K562 (cell line): ENCODE measurements at regions not wholly inside any gene's neighbourhood (a gene's known extent, or its start where the extent isn't known, plus 50 kb on each side); places are given as distances from the start of the nearest gene placed in this dataset.

Experiments
- BRF1 ChIP-seq: IDR thresholded peaks from 3 replicates; pipeline ENCODE4 v1.6.1; 2011; ENCODE audit warnings: borderline replicate concordance, mild to moderate bottlenecking; ENCODE audit not compliant: insufficient read length; ENCODE audit errors: extremely low read depth
- CBX8 ChIP-seq: fragments of 200-600 bp; sonication (generic); IDR thresholded peaks from 2 replicates; pipeline ENCODE4 v1.6.1; 2012; ENCODE audit warnings: borderline replicate concordance, mixed run types, low read depth, mild to moderate bottlenecking, moderate library complexity, mixed read lengths, low read length, control low read depth, inconsistent platforms; ENCODE audit not compliant: poor library complexity, severe bottlenecking; ENCODE audit errors: extremely low read depth
- CCNT2 ChIP-seq: IDR thresholded peaks from 2 replicates; pipeline ENCODE4 v1.6.1; 2011; ENCODE audit warnings: borderline replicate concordance, low read depth, mild to moderate bottlenecking, moderate library complexity, mixed read lengths, low read length; ENCODE audit not compliant: insufficient read length; ENCODE audit errors: extremely low read depth
- GTF2F1 ChIP-seq: IDR thresholded peaks from 2 replicates; pipeline ENCODE4 v1.6.1; 2011; ENCODE audit warnings: low read depth, low read length, improper control_type of control experiment
- ILF3 ChIP-seq: fragments of 450-650 bp; IDR thresholded peaks from 2 replicates; pipeline ENCODE4 v1.6.1; 2018; ENCODE audit warnings: antibody characterized with exemption, mild to moderate bottlenecking, moderate library complexity, borderline replicate concordance
- MBD1 ChIP-seq: fragments of 250-450 bp; sonication (Bioruptor Pico); IDR thresholded peaks from 2 replicates; pipeline ENCODE4 v1.8.0; 2022; ENCODE audit warnings: inconsistent platforms
- NR1H2 ChIP-seq: sonication (generic); formaldehyde crosslinking; IDR thresholded peaks from 2 replicates; pipeline ENCODE4 v1.4.0; 2020; ENCODE audit warnings: mild to moderate bottlenecking, missing genetic modification reagents
- PHB ChIP-seq: fragments of 250-450 bp; sonication (Bioruptor Pico); IDR thresholded peaks from 2 replicates; pipeline ENCODE4 v1.5.0; 2021
- ZBTB40 ChIP-seq, 2 experiments: fragments of 450-650 bp in 1 of 2; sonication (generic) in 1 of 2; formaldehyde crosslinking in 1 of 2; IDR thresholded peaks; 2 replicates each; pipeline versions ENCODE4 v1.7.1 to v1.9.0; 2016 to 2022; ENCODE audit warnings: inconsistent platforms in 1 of 2, mild to moderate bottlenecking in 1 of 2, missing genetic modification reagents in 1 of 2
- ZC3H11A ChIP-seq: IDR thresholded peaks from 2 replicates; pipeline ENCODE4 v1.6.1; 2012; ENCODE audit warnings: low read depth, low read length, improper control_type of control experiment
- TF ChIP-seq, protein P1 (sequence below): sonication (generic); formaldehyde crosslinking; IDR thresholded peaks from 2 replicates; pipeline ENCODE4 v1.4.0; 2020; ENCODE audit warnings: mild to moderate bottlenecking, missing genetic modification reagents
- TF ChIP-seq, protein P2 (sequence below): fragments of 450-650 bp; IDR thresholded peaks from one replicate; pipeline ENCODE4 v1.6.1; 2018; ENCODE audit warnings: mild to moderate bottlenecking, moderate library complexity; ENCODE audit not compliant: partially characterized antibody

- TF ChIP-seq ZBTB40 (IDR thresholded peaks at IDR 0.05): no peak
- no peak for TF ChIP-seq ZBTB40 (CRISPR knock-in tag; IDR thresholded peaks at IDR 0.05)
- TF ChIP-seq BRF1: no peak
- TF ChIP-seq CBX8: no peak
- TF ChIP-seq CCNT2: no peak
- TF ChIP-seq MBD1 (CRISPR knock-in tag): no peak
- no peak for TF ChIP-seq ZC3H11A
- TF ChIP-seq, protein P1, sequence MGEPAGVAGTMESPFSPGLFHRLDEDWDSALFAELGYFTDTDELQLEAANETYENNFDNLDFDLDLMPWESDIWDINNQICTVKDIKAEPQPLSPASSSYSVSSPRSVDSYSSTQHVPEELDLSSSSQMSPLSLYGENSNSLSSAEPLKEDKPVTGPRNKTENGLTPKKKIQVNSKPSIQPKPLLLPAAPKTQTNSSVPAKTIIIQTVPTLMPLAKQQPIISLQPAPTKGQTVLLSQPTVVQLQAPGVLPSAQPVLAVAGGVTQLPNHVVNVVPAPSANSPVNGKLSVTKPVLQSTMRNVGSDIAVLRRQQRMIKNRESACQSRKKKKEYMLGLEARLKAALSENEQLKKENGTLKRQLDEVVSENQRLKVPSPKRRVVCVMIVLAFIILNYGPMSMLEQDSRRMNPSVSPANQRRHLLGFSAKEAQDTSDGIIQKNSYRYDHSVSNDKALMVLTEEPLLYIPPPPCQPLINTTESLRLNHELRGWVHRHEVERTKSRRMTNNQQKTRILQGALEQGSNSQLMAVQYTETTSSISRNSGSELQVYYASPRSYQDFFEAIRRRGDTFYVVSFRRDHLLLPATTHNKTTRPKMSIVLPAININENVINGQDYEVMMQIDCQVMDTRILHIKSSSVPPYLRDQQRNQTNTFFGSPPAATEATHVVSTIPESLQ: no peak
- TF ChIP-seq PHB (CRISPR knock-in tag): no peak
- no peak for TF ChIP-seq GTF2F1
- no peak for TF ChIP-seq ILF3
- TF ChIP-seq NR1H2 (CRISPR knock-in tag): no peak
- TF ChIP-seq, protein P2, sequence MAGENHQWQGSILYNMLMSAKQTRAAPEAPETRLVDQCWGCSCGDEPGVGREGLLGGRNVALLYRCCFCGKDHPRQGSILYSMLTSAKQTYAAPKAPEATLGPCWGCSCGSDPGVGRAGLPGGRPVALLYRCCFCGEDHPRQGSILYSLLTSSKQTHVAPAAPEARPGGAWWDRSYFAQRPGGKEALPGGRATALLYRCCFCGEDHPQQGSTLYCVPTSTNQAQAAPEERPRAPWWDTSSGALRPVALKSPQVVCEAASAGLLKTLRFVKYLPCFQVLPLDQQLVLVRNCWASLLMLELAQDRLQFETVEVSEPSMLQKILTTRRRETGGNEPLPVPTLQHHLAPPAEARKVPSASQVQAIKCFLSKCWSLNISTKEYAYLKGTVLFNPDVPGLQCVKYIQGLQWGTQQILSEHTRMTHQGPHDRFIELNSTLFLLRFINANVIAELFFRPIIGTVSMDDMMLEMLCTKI: no peak
Observed at GRCh38 chr13:106432636-106433035, 102.8 kb downstream of the EFNB2 start (continued).
